Transverse colon (tissue), 4 donors: ENCODE measurements at regions not wholly inside any gene's neighbourhood (a gene's known extent, or its start where the extent isn't known, plus 50 kb on each side); places are given as distances from the start of the nearest gene placed in this dataset.

Experiments used
- DNase-seq: peaks from one replicate; pipeline ENCODE4 v3.0.0-alpha.2; 2019
- H3K27ac ChIP-seq, 4 donors: fragments of 200-600 bp; sonication (generic); 2 replicates each; pipeline ENCODE4 v1.5.1; 2016 to 2018; ENCODE audit warnings: inconsistent platforms in 4 of 4
- H3K27me3 ChIP-seq: fragments of 200-600 bp; sonication (generic); 2 replicates; pipeline ENCODE4 v1.5.1; 2017; ENCODE audit warnings: inconsistent platforms
- H3K36me3 ChIP-seq, 4 donors: fragments of 200-600 bp; sonication (generic); 2 replicates each; pipeline ENCODE4 v1.5.1; 2017 to 2019; ENCODE audit warnings: inconsistent platforms in 4 of 4
- H3K4me1 ChIP-seq, 4 donors: fragments of 200-600 bp; sonication (generic); 2 replicates each; pipeline ENCODE4 v1.5.1; 2017 to 2020; ENCODE audit warnings: inconsistent platforms in 4 of 4
- H3K4me3 ChIP-seq, 4 donors: fragments of 200-600 bp; sonication (generic); 1 replicate in 1 of 4; 2 replicates in 3 of 4; pipeline versions ENCODE4 v1.5.1 to v1.6.1; 2017 to 2019; ENCODE audit warnings: inconsistent platforms in 4 of 4
- H3K9me3 ChIP-seq, 2 donors: fragments of 200-600 bp; sonication (generic); 2 replicates each; pipeline ENCODE4 v1.5.1; 2017 to 2019; ENCODE audit warnings: inconsistent platforms in 2 of 2
- EP300 ChIP-seq: sonication (generic); formaldehyde crosslinking; IDR thresholded peaks from one replicate; pipeline ENCODE4 v1.6.1; 2017; ENCODE audit warnings: antibody characterized with exemption, low read depth
- POLR2A ChIP-seq: fragments of 450-650 bp; IDR thresholded peaks from one replicate; pipeline ENCODE4 v1.6.1; 2016; ENCODE audit warnings: antibody characterized with exemption, mild to moderate bottlenecking, moderate library complexity
- POLR2AphosphoS5 ChIP-seq, 3 donors: sonication (generic); formaldehyde crosslinking; IDR thresholded peaks; one replicate each; pipeline ENCODE4 v1.6.1; 2016; ENCODE audit warnings: antibody characterized with exemption in 3 of 3
- WGBS, 2 donors: methylation state at CpG; one replicate each; pipeline ENCODE4 v1.1.5; 2018; ENCODE audit warnings: low coverage in 1 of 2; 5-methylcytosine and 5-hydroxymethylcytosine counted together
- in situ Hi-C, 4 donors: fragments of 200-750 bp; cut with MboI; loops; one replicate each; pipeline versions ENCODE4 v1.15.0 to v1.15.1; 2017; ENCODE audit warnings: low sequenced_read_pairs in 3 of 4, low pct_ligation_motif_present in 1 of 4, low pct_unique_long_range_greater_than_20kb in 1 of 4
- intact Hi-C: fragments of 100-400 bp; cut with DNase I; formaldehyde crosslinking; loops from one replicate; pipeline ENCODE4 v1.15.1; 2023; ENCODE audit warnings: low total_unique reads
- TF ChIP-seq, protein P1 (sequence below), 5 experiments: fragments of 200-600 bp in 3 of 5; fragments of 450-650 bp in 2 of 5; sonication (generic) in 3 of 5; IDR thresholded peaks; 1 replicate in 2 of 5; 2 replicates in 3 of 5; pipeline ENCODE4 v1.5.1; 2016 to 2017; ENCODE audit warnings: antibody characterized with exemption in 5 of 5, inconsistent platforms in 3 of 5, mild to moderate bottlenecking in 2 of 5, moderate library complexity in 1 of 5

DNA sequence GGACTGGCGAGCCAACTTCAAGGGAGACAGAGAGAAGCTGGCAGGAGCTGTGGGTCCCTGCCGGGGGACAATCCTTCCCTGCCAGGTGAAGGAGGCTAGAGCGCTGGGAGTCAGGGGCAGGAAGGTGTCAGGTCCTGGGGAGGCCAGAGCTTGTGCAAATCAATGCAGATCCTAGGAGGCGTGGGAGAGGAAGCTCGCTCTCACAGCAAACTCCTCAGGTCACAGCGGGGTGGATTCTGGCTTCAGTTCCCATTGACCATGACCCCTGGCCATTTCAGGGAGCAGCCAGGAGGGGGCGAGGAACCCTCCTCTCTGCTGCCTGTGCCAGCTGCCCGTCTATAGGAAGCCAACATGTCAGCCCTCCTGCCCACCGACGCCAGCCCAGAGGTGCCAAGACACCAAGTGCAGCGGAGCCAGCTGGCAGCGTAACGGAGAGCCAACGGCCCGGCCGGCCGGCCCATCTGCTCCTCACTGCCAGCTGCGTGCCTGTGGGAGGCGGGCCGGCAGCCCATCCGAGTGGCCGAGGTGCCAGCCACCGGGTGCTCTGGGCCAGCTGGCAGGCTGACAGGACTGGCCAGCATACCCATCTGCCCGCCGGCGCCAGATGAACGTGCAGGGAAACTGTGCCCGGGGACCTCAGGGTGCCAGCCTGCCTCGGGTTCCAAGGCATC is 374.8 kb downstream of the MIAT start:
- Histone ChIP-seq H3K27ac (no peak overlapping the region), H3K9me3 (no peaks in the 10 kb centered on the region), H3K4me1 (no peaks in the 10 kb centered on the region), H3K27me3 (no peaks in the 10 kb centered on the region), H3K36me3 (no peaks in the 10 kb centered on the region), H3K4me3 (no peak overlapping the region)
- intact Hi-C loops (no loop called here), in situ Hi-C loops (no loop called here)
- 62% methylated on average over 29 of the region's 29 CpGs; no CpG with 5 or more reads in 1 of the 2 donors for WGBS, 2 donors
- TF ChIP-seq EP300 (no peak), POLR2A (no peak), POLR2AphosphoS5 (IDR thresholded peaks at IDR 0.05) (no peak)
- TF ChIP-seq, protein P1, sequence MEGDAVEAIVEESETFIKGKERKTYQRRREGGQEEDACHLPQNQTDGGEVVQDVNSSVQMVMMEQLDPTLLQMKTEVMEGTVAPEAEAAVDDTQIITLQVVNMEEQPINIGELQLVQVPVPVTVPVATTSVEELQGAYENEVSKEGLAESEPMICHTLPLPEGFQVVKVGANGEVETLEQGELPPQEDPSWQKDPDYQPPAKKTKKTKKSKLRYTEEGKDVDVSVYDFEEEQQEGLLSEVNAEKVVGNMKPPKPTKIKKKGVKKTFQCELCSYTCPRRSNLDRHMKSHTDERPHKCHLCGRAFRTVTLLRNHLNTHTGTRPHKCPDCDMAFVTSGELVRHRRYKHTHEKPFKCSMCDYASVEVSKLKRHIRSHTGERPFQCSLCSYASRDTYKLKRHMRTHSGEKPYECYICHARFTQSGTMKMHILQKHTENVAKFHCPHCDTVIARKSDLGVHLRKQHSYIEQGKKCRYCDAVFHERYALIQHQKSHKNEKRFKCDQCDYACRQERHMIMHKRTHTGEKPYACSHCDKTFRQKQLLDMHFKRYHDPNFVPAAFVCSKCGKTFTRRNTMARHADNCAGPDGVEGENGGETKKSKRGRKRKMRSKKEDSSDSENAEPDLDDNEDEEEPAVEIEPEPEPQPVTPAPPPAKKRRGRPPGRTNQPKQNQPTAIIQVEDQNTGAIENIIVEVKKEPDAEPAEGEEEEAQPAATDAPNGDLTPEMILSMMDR (IDR thresholded peaks at IDR 0.05), result no peak
- no peak for DNase-seq

DNA sequence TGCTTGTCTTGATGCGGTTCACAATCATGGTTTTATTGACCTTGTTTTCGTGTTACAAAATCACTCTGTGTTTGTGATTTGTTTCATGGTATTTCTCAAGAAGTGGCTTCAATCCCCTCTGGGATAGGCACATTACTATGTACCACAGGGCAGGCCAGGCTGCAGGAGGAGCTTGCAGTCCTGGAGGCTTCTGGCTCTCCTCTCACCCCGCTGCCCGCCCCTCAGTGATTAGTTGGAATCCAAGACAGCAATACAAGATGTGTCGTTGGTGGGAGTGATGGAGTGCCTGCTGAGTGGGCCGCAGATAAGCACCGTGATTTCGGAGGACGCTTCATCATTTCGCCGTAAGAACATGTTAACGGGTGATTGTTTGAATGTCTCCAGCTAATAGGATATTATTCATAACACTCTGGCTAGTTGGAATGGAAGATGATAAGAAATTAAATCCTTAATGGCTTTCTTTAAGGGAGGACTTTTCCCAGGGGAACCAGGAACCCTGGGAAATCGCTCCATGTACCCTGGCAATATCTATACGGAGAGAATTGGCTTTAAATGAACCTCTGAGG is 384.4 kb downstream of the MIAT start:
- Histone ChIP-seq H3K27ac (no peak overlapping the region), H3K4me1 (no peaks in the 10 kb centered on the region), H3K4me3 (no peak overlapping the region), H3K9me3 (no peaks in the 10 kb centered on the region), H3K27me3 (no peaks in the 10 kb centered on the region), H3K36me3 (no peaks in the 10 kb centered on the region)
- no peak for DNase-seq
- 87 to 88% methylated on average over 12 to 14 of the region's 14 CpGs for WGBS, 2 donors
- intact Hi-C loops (no loop called here), in situ Hi-C loops (no loop called here)
- no peak for TF ChIP-seq EP300
- TF ChIP-seq, protein P1 (IDR thresholded peaks at IDR 0.05), result no peak
- TF ChIP-seq POLR2AphosphoS5 (IDR thresholded peaks at IDR 0.05), result no peak
- TF ChIP-seq POLR2A, result no peak

DNA sequence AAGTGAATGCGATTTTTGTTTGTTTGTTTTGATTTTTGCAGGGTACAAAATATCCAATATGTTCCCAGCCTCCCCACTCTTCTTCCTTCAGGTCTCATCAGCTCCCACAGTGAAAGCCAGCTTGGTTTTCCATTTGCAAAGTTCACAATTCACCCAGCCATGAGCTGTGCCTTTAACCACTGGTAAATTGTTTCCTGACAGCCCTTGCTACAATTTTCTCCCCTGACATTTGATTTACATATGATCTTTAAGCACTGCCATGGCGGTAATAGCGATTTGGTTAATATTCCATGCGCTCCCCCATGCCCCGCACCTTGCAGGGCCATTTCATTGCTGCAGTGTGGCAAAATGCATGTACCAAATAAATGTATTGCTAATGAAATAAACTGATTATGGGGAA is 385.9 kb downstream of the MIAT start:
- Histone ChIP-seq H3K27ac (no peak overlapping the region), H3K9me3 (no peaks in the 10 kb centered on the region), H3K36me3 (no peaks in the 10 kb centered on the region), H3K27me3 (no peaks in the 10 kb centered on the region), H3K4me1 (no peaks in the 10 kb centered on the region), H3K4me3 (no peak overlapping the region)
- intact Hi-C loops, result no loop called here
- TF ChIP-seq, protein P1 (IDR thresholded peaks at IDR 0.05), result no peak
- TF ChIP-seq EP300 (no peak), POLR2A (no peak), POLR2AphosphoS5 (IDR thresholded peaks at IDR 0.05) (no peak)
- DNase-seq, result no peak
- in situ Hi-C loops, result no loop called here
- WGBS, 2 donors, result 80% methylated on average over 5 of the region's 5 CpGs

DNA sequence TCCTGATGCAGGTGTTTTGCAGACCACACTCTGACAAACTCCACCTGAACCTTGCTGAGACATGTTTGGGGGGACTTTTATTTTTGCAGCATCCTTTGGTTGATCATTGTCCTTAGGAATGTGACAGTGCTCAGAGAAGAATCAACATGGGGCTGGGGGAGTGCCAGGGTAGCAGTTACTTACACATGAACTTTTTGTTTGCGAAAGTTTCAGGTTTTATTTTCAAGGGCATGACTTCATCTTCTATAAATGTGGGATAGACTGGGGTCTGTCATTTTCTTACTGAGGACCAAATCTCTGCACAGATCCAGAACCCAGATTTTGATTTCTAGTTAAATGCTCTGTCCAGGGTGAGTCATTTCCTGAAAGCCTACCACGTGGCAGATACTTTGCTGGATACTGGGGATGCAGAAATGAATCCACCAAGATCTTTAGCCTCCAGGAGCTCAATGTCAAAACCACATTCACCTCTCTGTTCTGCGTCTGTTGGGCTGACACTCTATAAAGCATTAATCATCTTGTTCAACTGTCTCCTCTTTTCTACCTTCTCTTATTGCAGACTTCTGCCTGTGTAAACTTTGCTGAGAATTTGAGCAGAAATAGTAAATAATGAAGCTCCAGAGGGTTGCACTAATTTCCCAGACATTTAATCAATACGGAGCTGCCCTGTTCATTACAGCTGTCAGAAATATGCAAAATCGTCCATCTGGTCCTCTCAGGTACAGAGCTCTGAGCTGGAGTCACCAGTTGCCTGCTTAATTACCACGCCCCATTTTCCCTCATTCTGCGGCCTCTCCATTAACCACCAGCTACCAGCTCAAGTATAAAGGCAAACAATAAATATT is 387.9 kb downstream of the MIAT start:
- DNase-seq, result no peak

More for the DNA sequence above, 387.9 kb downstream of the MIAT start:
- no peak overlapping the region for H3K4me3 ChIP-seq
- in situ Hi-C loops, result no loop called here
- H3K4me1 ChIP-seq, result no peaks in the 10 kb centered on the region
- H3K9me3 ChIP-seq, result no peaks in the 10 kb centered on the region
- intact Hi-C loops, result no loop called here
- no peaks in the 10 kb centered on the region for H3K27me3 ChIP-seq
- TF ChIP-seq, protein P1 (IDR thresholded peaks at IDR 0.05), result no peak
- TF ChIP-seq EP300 (no peak), POLR2AphosphoS5 (IDR thresholded peaks at IDR 0.05) (no peak), POLR2A (no peak)
- H3K36me3 ChIP-seq, result no peaks in the 10 kb centered on the region
- 35 to 45% methylated on average over 6 to 7 of the region's 7 CpGs for WGBS, 2 donors
- no peak overlapping the region for H3K27ac ChIP-seq
